ENCODE measurements at regions not wholly inside any gene's neighbourhood (a gene's known extent, or its start where the extent isn't known, plus 50 kb on each side); places are given as distances from the start of the nearest gene placed in this dataset.
A peak's percentile ranks its signal among the peaks of the same experiment; 100 is the strongest.
"Not testable (repeated sequence)": the region's sequence is repeated elsewhere in the genome, so short reads cannot be mapped to it uniquely, and the experiment has no call there.

- Histone ChIP-seq H3K4me2 (ENCODE audit: low read length) (no peak overlapping the region), H3K79me1 (ENCODE audit: low read length) (no peaks in the 10 kb centered on the region), H3K4me1 (ENCODE audit: control insufficient read depth, low read depth, low read length) (peaks cover 2% of the 10 kb centered on the region), H3K36me3 (ENCODE audit: control insufficient read depth, insufficient read depth, low read length) (no peaks in the 10 kb centered on the region), H3K27ac (ENCODE audit: low read depth, low read length) (no peak overlapping the region), H3K9ac (ENCODE audit: low read length) (no peak overlapping the region), H2AK5ac (ENCODE audit: low read length) (no peak overlapping the region), H3K27me3 (ENCODE audit: insufficient read depth, low read length, poor library complexity) (no peaks in the 10 kb centered on the region), H2BK5ac (ENCODE audit: low read length) (no peak overlapping the region), H4K5ac (ENCODE audit: low read length) (no peak overlapping the region), H3K56ac (ENCODE audit: low read length) (no peak overlapping the region), H3K18ac (ENCODE audit: low read length) (no peak overlapping the region), H3K23ac (ENCODE audit: low read length) (no peak overlapping the region), H3K4me3 (ENCODE audit: low read length) (no peak overlapping the region), H3K4ac (ENCODE audit: low read depth, low read length) (no peak overlapping the region), H2BK15ac (replicated peaks; ENCODE audit: low read depth) (peak overlapping the region; percentile 78), H2BK120ac (ENCODE audit: low read depth, low read length) (no peak overlapping the region), H4K8ac (ENCODE audit: low read depth, low read length) (no peak overlapping the region), H3K79me2 (ENCODE audit: control insufficient read depth, insufficient read depth, low read length) (no peaks in the 10 kb centered on the region)
- no CpG with 5 or more reads among the region's 1 CpG for WGBS (ENCODE audit: extremely low coverage, insufficient coverage, low lambda C conversion rate)
- peak; percentile 62 for DNase-seq
Measured at GRCh38 chr2:35960596-35960995, 395.0 kb upstream of the CRIM1 start.

GRCh38 chr2:35957053-35957452, 398.5 kb upstream of the CRIM1 start:
- H3K27me3 ChIP-seq (ENCODE audit: insufficient read depth, low read length, poor library complexity); H2BK5ac ChIP-seq (ENCODE audit: low read length); H3K4ac ChIP-seq (ENCODE audit: low read depth, low read length); H3K23ac ChIP-seq (ENCODE audit: low read length); H2BK15ac ChIP-seq (replicated peaks; ENCODE audit: low read depth); H3K36me3 ChIP-seq (ENCODE audit: control insufficient read depth, insufficient read depth, low read length); H3K4me2 ChIP-seq (ENCODE audit: low read length); H3K27ac ChIP-seq (ENCODE audit: low read depth, low read length); H3K4me3 ChIP-seq (ENCODE audit: low read length); H2AK5ac ChIP-seq (ENCODE audit: low read length); H3K56ac ChIP-seq (ENCODE audit: low read length); H3K79me1 ChIP-seq (ENCODE audit: low read length); H2BK120ac ChIP-seq (ENCODE audit: low read depth, low read length); DNase-seq; H4K8ac ChIP-seq (ENCODE audit: low read depth, low read length); H3K9ac ChIP-seq (ENCODE audit: low read length); H3K4me1 ChIP-seq (ENCODE audit: control insufficient read depth, low read depth, low read length); H3K79me2 ChIP-seq (ENCODE audit: control insufficient read depth, insufficient read depth, low read length); H3K18ac ChIP-seq (ENCODE audit: low read length); H4K5ac ChIP-seq (ENCODE audit: low read length): not testable (repeated sequence)
- no CpG with 5 or more reads among the region's 10 CpGs for WGBS (ENCODE audit: extremely low coverage, insufficient coverage, low lambda C conversion rate)

GRCh38 chr2:35946478-35946877, 409.1 kb upstream of the CRIM1 start:
- Histone ChIP-seq H2BK5ac (ENCODE audit: low read length) (no peak overlapping the region), H4K8ac (ENCODE audit: low read depth, low read length) (no peak overlapping the region), H3K18ac (ENCODE audit: low read length) (no peak overlapping the region), H3K27me3 (ENCODE audit: insufficient read depth, low read length, poor library complexity) (no peaks in the 10 kb centered on the region), H3K27ac (ENCODE audit: low read depth, low read length) (no peak overlapping the region), H3K36me3 (ENCODE audit: control insufficient read depth, insufficient read depth, low read length) (no peaks in the 10 kb centered on the region), H3K56ac (ENCODE audit: low read length) (no peak overlapping the region), H2BK120ac (ENCODE audit: low read depth, low read length) (no peak overlapping the region), H3K4ac (ENCODE audit: low read depth, low read length) (no peak overlapping the region), H3K4me2 (ENCODE audit: low read length) (no peak overlapping the region), H4K5ac (ENCODE audit: low read length) (no peak overlapping the region), H2BK15ac (replicated peaks; ENCODE audit: low read depth) (no peak overlapping the region), H3K9ac (ENCODE audit: low read length) (no peak overlapping the region), H3K79me2 (ENCODE audit: control insufficient read depth, insufficient read depth, low read length) (no peaks in the 10 kb centered on the region), H2AK5ac (ENCODE audit: low read length) (no peak overlapping the region), H3K79me1 (ENCODE audit: low read length) (no peaks in the 10 kb centered on the region), H3K4me1 (ENCODE audit: control insufficient read depth, low read depth, low read length) (peaks cover 2% of the 10 kb centered on the region), H3K4me3 (ENCODE audit: low read length) (no peak overlapping the region), H3K23ac (ENCODE audit: low read length) (no peak overlapping the region)
- DNase-seq = no peak
- no CpG with 5 or more reads among the region's 2 CpGs for WGBS (ENCODE audit: extremely low coverage, insufficient coverage, low lambda C conversion rate)

- Histone ChIP-seq H2AK5ac (ENCODE audit: low read length) (no peak overlapping the region), H3K79me1 (ENCODE audit: low read length) (no peaks in the 10 kb centered on the region), H3K27ac (ENCODE audit: low read depth, low read length) (no peak overlapping the region), H2BK15ac (replicated peaks; ENCODE audit: low read depth) (no peak overlapping the region), H3K4me3 (ENCODE audit: low read length) (no peak overlapping the region), H3K4ac (ENCODE audit: low read depth, low read length) (no peak overlapping the region), H3K27me3 (ENCODE audit: insufficient read depth, low read length, poor library complexity) (no peaks in the 10 kb centered on the region), H3K23ac (ENCODE audit: low read length) (no peak overlapping the region), H3K4me2 (ENCODE audit: low read length) (no peak overlapping the region), H3K56ac (ENCODE audit: low read length) (no peak overlapping the region), H3K4me1 (ENCODE audit: control insufficient read depth, low read depth, low read length) (no peaks in the 10 kb centered on the region), H2BK5ac (ENCODE audit: low read length) (no peak overlapping the region), H3K9ac (ENCODE audit: low read length) (no peak overlapping the region), H3K79me2 (ENCODE audit: control insufficient read depth, insufficient read depth, low read length) (no peaks in the 10 kb centered on the region), H2BK120ac (ENCODE audit: low read depth, low read length) (no peak overlapping the region), H4K8ac (ENCODE audit: low read depth, low read length) (no peak overlapping the region), H4K5ac (ENCODE audit: low read length) (no peak overlapping the region), H3K18ac (ENCODE audit: low read length) (no peak overlapping the region), H3K36me3 (ENCODE audit: control insufficient read depth, insufficient read depth, low read length) (no peaks in the 10 kb centered on the region)
- no CpG with 5 or more reads among the region's 4 CpGs for WGBS (ENCODE audit: extremely low coverage, insufficient coverage, low lambda C conversion rate)
- no peak for DNase-seq
Measured at GRCh38 chr2:35938838-35939237, 416.7 kb upstream of the CRIM1 start.

- Histone ChIP-seq H3K9ac (ENCODE audit: low read length) (no peak overlapping the region), H2BK120ac (ENCODE audit: low read depth, low read length) (no peak overlapping the region), H3K27me3 (ENCODE audit: insufficient read depth, low read length, poor library complexity) (no peaks in the 10 kb centered on the region), H3K56ac (ENCODE audit: low read length) (no peak overlapping the region), H4K8ac (ENCODE audit: low read depth, low read length) (no peak overlapping the region), H3K4me1 (ENCODE audit: control insufficient read depth, low read depth, low read length) (no peaks in the 10 kb centered on the region), H4K5ac (ENCODE audit: low read length) (no peak overlapping the region), H3K4me3 (ENCODE audit: low read length) (no peak overlapping the region), H3K79me1 (ENCODE audit: low read length) (no peaks in the 10 kb centered on the region), H3K79me2 (ENCODE audit: control insufficient read depth, insufficient read depth, low read length) (no peaks in the 10 kb centered on the region), H2AK5ac (ENCODE audit: low read length) (no peak overlapping the region), H2BK5ac (ENCODE audit: low read length) (no peak overlapping the region), H3K27ac (ENCODE audit: low read depth, low read length) (no peak overlapping the region), H3K23ac (ENCODE audit: low read length) (no peak overlapping the region), H3K36me3 (ENCODE audit: control insufficient read depth, insufficient read depth, low read length) (no peaks in the 10 kb centered on the region), H3K4ac (ENCODE audit: low read depth, low read length) (no peak overlapping the region), H3K18ac (ENCODE audit: low read length) (no peak overlapping the region), H3K4me2 (ENCODE audit: low read length) (no peak overlapping the region), H2BK15ac (replicated peaks; ENCODE audit: low read depth) (no peak overlapping the region)
- WGBS (ENCODE audit: extremely low coverage, insufficient coverage, low lambda C conversion rate) = no CpG with 5 or more reads among the region's 1 CpG
- DNase-seq = no peak
Measured at GRCh38 chr2:35933031-35933430, 422.5 kb upstream of the CRIM1 start.

- H3K79me1 ChIP-seq (ENCODE audit: low read length) = no peaks in the 10 kb centered on the region
- H3K56ac ChIP-seq (ENCODE audit: low read length) = no peak overlapping the region
- H4K5ac ChIP-seq (ENCODE audit: low read length) = no peak overlapping the region
- no peak overlapping the region for H2BK120ac ChIP-seq (ENCODE audit: low read depth, low read length)
- no peaks in the 10 kb centered on the region for H3K4me1 ChIP-seq (ENCODE audit: control insufficient read depth, low read depth, low read length)
- H3K27me3 ChIP-seq (ENCODE audit: insufficient read depth, low read length, poor library complexity) = no peaks in the 10 kb centered on the region
- no peak for DNase-seq
- H2BK15ac ChIP-seq (replicated peaks; ENCODE audit: low read depth) = no peak overlapping the region
- no peak overlapping the region for H3K27ac ChIP-seq (ENCODE audit: low read depth, low read length)
- H3K36me3 ChIP-seq (ENCODE audit: control insufficient read depth, insufficient read depth, low read length) = no peaks in the 10 kb centered on the region
- no peak overlapping the region for H3K4ac ChIP-seq (ENCODE audit: low read depth, low read length)
- no peak overlapping the region for H3K18ac ChIP-seq (ENCODE audit: low read length)
- H3K79me2 ChIP-seq (ENCODE audit: control insufficient read depth, insufficient read depth, low read length) = no peaks in the 10 kb centered on the region
- no peak overlapping the region for H3K4me2 ChIP-seq (ENCODE audit: low read length)
- no CpG with 5 or more reads among the region's 5 CpGs for WGBS (ENCODE audit: extremely low coverage, insufficient coverage, low lambda C conversion rate)
- H3K9ac ChIP-seq (ENCODE audit: low read length) = no peak overlapping the region
- H2BK5ac ChIP-seq (ENCODE audit: low read length) = no peak overlapping the region
- H2AK5ac ChIP-seq (ENCODE audit: low read length) = no peak overlapping the region
- H4K8ac ChIP-seq (ENCODE audit: low read depth, low read length) = no peak overlapping the region
- no peak overlapping the region for H3K4me3 ChIP-seq (ENCODE audit: low read length)
- H3K23ac ChIP-seq (ENCODE audit: low read length) = no peak overlapping the region
Measured at GRCh38 chr2:35932276-35932963, 423.2 kb upstream of the CRIM1 start.
